SK-N-SH (cell line): ENCODE measurements at regions not wholly inside any gene's neighbourhood (a gene's known extent, or its start where the extent isn't known, plus 50 kb on each side); places are given as distances from the start of the nearest gene placed in this dataset.

Source experiments
- CTCF ChIA-PET: fragments of 300-600, 350-600 bp; formaldehyde crosslinking; extraction: SDS; loops from one replicate; lab custom pipeline; 2021; lab: Yijun Ruan, JAX
- POLR2A ChIA-PET: fragments of 350-600 bp; sonication (Branson Sonifier 250); formaldehyde crosslinking; extraction: SDS; loops from one replicate; lab custom pipeline; 2020; ENCODE audit warnings: antibody characterized with exemption, inconsistent platforms; lab: Yijun Ruan, JAX
- DNase-seq: peaks from one replicate; pipeline ENCODE4 v3.0.0; 2012
- H2AFZ ChIP-seq: fragments of 200-600 bp; sonication (generic); 2 replicates; pipeline ENCODE4 v1.8.1; 2016; ENCODE audit warnings: antibody characterized with exemption, mild to moderate bottlenecking, low read depth
- H3F3A ChIP-seq: fragments of 200-600 bp; sonication (generic); replicated peaks from 2 replicates; pipeline ENCODE3; 2016; ENCODE audit warnings: antibody characterized with exemption, mild to moderate bottlenecking; ENCODE audit not compliant: insufficient read depth
- H3K27ac ChIP-seq, 2 experiments: fragments of 200-500 bp in 1 of 2; fragments of 200-600 bp in 1 of 2; sonication (Bioruptor generic) in 1 of 2; sonication (generic), shearing (Covaris generic) in 1 of 2; 2 replicates each; pipeline versions ENCODE4 v1.5.1 to v1.6.1; 2014 to 2016; ENCODE audit warnings: low read depth in 2 of 2, inconsistent platforms in 1 of 2, low read length in 1 of 2, mild to moderate bottlenecking in 1 of 2, mixed read lengths in 1 of 2
- H3K27me3 ChIP-seq: fragments of 200-600 bp; sonication (generic), shearing (Covaris generic); 2 replicates; pipeline ENCODE4 v1.6.1; 2016; ENCODE audit warnings: mixed run types; ENCODE audit not compliant: insufficient read depth
- H3K36me3 ChIP-seq, 2 experiments: fragments of 200-500 bp in 1 of 2; fragments of 200-600 bp in 1 of 2; sonication (Bioruptor generic) in 1 of 2; sonication (generic) in 1 of 2; replicated peaks in 1 of 2; 2 replicates each; pipeline versions ENCODE3 to v1.5.1; 2014 to 2016; ENCODE audit warnings: low read length in 1 of 2, mild to moderate bottlenecking in 1 of 2; ENCODE audit not compliant: insufficient read depth in 2 of 2, control insufficient read depth in 1 of 2
- H3K4me1 ChIP-seq, 2 experiments: fragments of 200-500 bp in 1 of 2; fragments of 200-600 bp in 1 of 2; sonication (Bioruptor generic) in 1 of 2; sonication (generic), shearing (Covaris generic) in 1 of 2; 2 replicates each; pipeline versions ENCODE4 v1.5.1 to v1.6.1; 2014 to 2016; ENCODE audit warnings: low read depth in 1 of 2, low read length in 1 of 2, mixed run types in 1 of 2; ENCODE audit not compliant: insufficient read depth in 2 of 2, control insufficient read depth in 1 of 2
- H3K4me2 ChIP-seq: fragments of 200-600 bp; sonication (generic), shearing (Covaris generic); 2 replicates; pipeline ENCODE4 v1.6.1; 2017; ENCODE audit warnings: mixed run types
- H3K4me3 ChIP-seq, 2 experiments: fragments of 200-500 bp in 1 of 2; fragments of 200-600 bp in 1 of 2; sonication (Bioruptor generic) in 1 of 2; sonication (generic), shearing (Covaris generic) in 1 of 2; 2 replicates each; pipeline versions ENCODE4 v1.5.1 to v1.8.1; 2014 to 2016; ENCODE audit warnings: low read depth in 2 of 2, inconsistent platforms in 1 of 2, low read length in 1 of 2, mild to moderate bottlenecking in 1 of 2, mixed read lengths in 1 of 2, moderate library complexity in 1 of 2
- H3K79me2 ChIP-seq: fragments of 200-600 bp; sonication (generic); 2 replicates; pipeline ENCODE4 v1.8.1; 2017; ENCODE audit warnings: mild to moderate bottlenecking; ENCODE audit not compliant: insufficient read depth
- H3K9ac ChIP-seq: fragments of 200-600 bp; sonication (generic); 2 replicates; pipeline ENCODE4 v1.6.1; 2017; ENCODE audit warnings: mixed run types
- H3K9me2 ChIP-seq: fragments of 200-600 bp; sonication (generic); 2 replicates; pipeline ENCODE4 v1.6.1; 2017; ENCODE audit warnings: mixed run types
- H3K9me3 ChIP-seq: fragments of 200-600 bp; sonication (generic); 2 replicates; pipeline ENCODE4 v1.6.1; 2017; ENCODE audit warnings: mixed run types, mild to moderate bottlenecking, moderate library complexity
- H4K20me1 ChIP-seq: fragments of 200-600 bp; sonication (generic); 2 replicates; pipeline ENCODE4 v1.6.1; 2017; ENCODE audit warnings: mild to moderate bottlenecking, mixed run types; ENCODE audit not compliant: insufficient read depth
- ELF1 ChIP-seq: IDR thresholded peaks from 2 replicates; pipeline ENCODE4 v1.4.0; 2012
- FOSL2 ChIP-seq: IDR thresholded peaks from 2 replicates; pipeline ENCODE4 v1.4.0; 2012; ENCODE audit warnings: low read depth, mild to moderate bottlenecking, moderate library complexity, borderline replicate concordance
- FOXJ3 ChIP-seq: sonication (generic); formaldehyde crosslinking; IDR thresholded peaks from 2 replicates; pipeline ENCODE4 v1.5.1; 2020; ENCODE audit warnings: mild to moderate bottlenecking, missing genetic modification reagents
- FOXM1 ChIP-seq: IDR thresholded peaks from 2 replicates; pipeline ENCODE4 v1.4.0; 2012; ENCODE audit warnings: low read depth, mild to moderate bottlenecking
- GATA2 ChIP-seq: sonication (generic); formaldehyde crosslinking; IDR thresholded peaks from 2 replicates; pipeline ENCODE4 v1.5.0; 2020; ENCODE audit warnings: mild to moderate bottlenecking, missing genetic modification reagents
- JUND ChIP-seq: IDR thresholded peaks from 2 replicates; pipeline ENCODE4 v1.4.0; 2012
- MXI1 ChIP-seq: IDR thresholded peaks from 2 replicates; pipeline ENCODE4 v1.6.1; 2012; ENCODE audit warnings: mild to moderate bottlenecking, low read depth, low read length, improper control_type of control experiment
- NFIC ChIP-seq: IDR thresholded peaks from 2 replicates; pipeline ENCODE4 v1.4.0; 2012; ENCODE audit warnings: borderline replicate concordance
- RAD21 ChIP-seq: IDR thresholded peaks from 2 replicates; pipeline ENCODE4 v1.6.1; 2012; ENCODE audit warnings: mild to moderate bottlenecking, low read length
- RFX5 ChIP-seq: IDR thresholded peaks from 2 replicates; pipeline ENCODE4 v1.6.1; 2012; ENCODE audit warnings: mild to moderate bottlenecking, improper control_type of control experiment, low read length
- TAF1 ChIP-seq: IDR thresholded peaks from 2 replicates; pipeline ENCODE4 v1.6.1; 2012; ENCODE audit warnings: low read depth, mild to moderate bottlenecking, low read length, moderate library complexity, borderline replicate concordance
- TEAD4 ChIP-seq: IDR thresholded peaks from 2 replicates; pipeline ENCODE4 v1.4.0; 2012; ENCODE audit warnings: mild to moderate bottlenecking, borderline replicate concordance; ENCODE audit not compliant: insufficient read depth
- ZBTB33 ChIP-seq: IDR thresholded peaks from 2 replicates; pipeline ENCODE4 v1.4.0; 2012; ENCODE audit warnings: low read depth, borderline replicate concordance
- WGBS: methylation state at CpG from one replicate; pipeline ENCODE4 v1.1.6; 2017; ENCODE audit warnings: low lambda C conversion rate; 5-methylcytosine and 5-hydroxymethylcytosine counted together
- TF ChIP-seq, protein P1 (sequence below): fragments of 150-350 bp; IDR thresholded peaks from 2 replicates; pipeline ENCODE4 v1.6.1; 2016; ENCODE audit warnings: mild to moderate bottlenecking, low read depth, low read length
- TF ChIP-seq, protein P2 (sequence below): IDR thresholded peaks from 2 replicates; pipeline ENCODE4 v1.4.0; 2012; ENCODE audit warnings: low read depth

DNA sequence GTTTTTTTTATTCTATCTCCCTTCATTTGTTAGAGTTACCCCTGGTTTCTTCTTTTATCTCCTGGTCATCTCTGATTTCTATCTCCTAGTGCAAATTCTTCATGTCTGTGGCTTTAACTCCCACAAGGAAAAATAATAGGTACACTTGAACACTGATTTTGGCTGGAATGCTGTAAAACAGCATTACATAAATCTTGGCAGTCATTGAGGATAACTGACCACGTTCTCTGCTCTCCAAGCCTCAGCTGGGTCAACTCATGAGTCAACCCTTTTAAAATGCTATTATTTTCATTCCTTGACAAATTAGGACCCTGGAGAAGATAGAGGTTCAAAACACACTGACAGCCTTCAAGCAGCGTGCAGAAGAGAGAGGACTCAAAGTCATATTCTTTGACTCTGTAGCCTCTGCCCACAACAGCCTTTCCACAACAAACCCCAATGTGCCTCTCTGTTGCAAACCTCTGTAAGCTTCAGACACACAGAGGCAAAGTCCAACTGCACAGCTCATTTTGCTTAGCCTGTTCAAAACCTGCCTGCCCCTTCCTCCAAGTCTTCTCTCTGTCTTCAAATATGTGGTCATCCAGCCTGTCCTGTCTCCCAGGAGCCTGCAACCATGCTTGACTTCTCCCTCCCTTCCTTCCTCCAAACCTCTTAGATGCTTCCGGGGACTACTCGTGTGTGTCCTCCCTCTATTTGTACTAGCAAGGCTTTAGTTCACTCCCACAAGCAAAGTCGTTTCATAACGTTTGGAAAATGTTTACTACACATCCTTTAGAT lies 398.4 kb downstream of the MED10 start (continued):
- TF ChIP-seq TEAD4, result no peak

DNA sequence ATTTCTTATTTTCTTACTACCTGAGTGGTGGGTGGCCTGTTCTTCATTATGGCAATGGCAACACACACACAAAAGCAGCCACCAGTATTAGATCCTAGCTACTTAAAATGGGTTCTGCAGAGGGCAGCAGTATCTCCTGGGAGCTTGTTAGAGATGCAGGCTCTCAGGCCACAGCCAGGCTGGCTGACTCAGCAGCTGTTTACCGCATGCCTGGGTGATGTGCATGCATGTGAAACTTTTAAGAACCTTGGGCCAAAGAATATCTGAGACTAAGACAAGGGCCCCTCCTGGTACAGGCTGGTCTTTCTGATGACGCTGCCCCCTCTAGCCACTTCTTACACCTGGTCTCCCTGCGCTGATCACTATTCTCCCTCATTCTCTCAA lies 399.0 kb downstream of the MED10 start:
- no peak overlapping the region for H2AFZ ChIP-seq
- no peaks in the 10 kb centered on the region for H3K27me3 ChIP-seq
- no peak overlapping the region for H3K9ac ChIP-seq
- H3K9me2 ChIP-seq, result no peaks in the 10 kb centered on the region
- H3K4me1 ChIP-seq, result peaks cover 0 to 5% of the 10 kb centered on the region in 2 experiments; a peak in 1 of 4 replicates
- DNase-seq, result no peak
- no peaks in the 10 kb centered on the region for H3K36me3 ChIP-seq
- POLR2A ChIA-PET, result no interaction called here
- no peak overlapping the region for H3K4me3 ChIP-seq
- no peaks in the 10 kb centered on the region for H3K79me2 ChIP-seq
- TF ChIP-seq RAD21 (peak; percentile 33), ZBTB33 (no peak), FOXM1 (no peak), FOXJ3 (CRISPR knock-in tag) (no peak)
- TF ChIP-seq, protein P1, sequence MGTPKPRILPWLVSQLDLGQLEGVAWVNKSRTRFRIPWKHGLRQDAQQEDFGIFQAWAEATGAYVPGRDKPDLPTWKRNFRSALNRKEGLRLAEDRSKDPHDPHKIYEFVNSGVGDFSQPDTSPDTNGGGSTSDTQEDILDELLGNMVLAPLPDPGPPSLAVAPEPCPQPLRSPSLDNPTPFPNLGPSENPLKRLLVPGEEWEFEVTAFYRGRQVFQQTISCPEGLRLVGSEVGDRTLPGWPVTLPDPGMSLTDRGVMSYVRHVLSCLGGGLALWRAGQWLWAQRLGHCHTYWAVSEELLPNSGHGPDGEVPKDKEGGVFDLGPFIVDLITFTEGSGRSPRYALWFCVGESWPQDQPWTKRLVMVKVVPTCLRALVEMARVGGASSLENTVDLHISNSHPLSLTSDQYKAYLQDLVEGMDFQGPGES, result no peak
- TF ChIP-seq, protein P2, sequence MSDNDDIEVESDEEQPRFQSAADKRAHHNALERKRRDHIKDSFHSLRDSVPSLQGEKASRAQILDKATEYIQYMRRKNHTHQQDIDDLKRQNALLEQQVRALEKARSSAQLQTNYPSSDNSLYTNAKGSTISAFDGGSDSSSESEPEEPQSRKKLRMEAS, result no peak
- TF ChIP-seq, all 33 proteins: peak for 1
- Histone ChIP-seq H3F3A (no peaks in the 10 kb centered on the region), H4K20me1 (no peaks in the 10 kb centered on the region), H3K27ac (peak overlapping the region in 1 of 2 experiments; percentile 16; a peak in 1 of 4 replicates), H3K9me3 (no peaks in the 10 kb centered on the region), H3K4me2 (no peak overlapping the region)
- 20% methylated on average over 3 of the region's 3 CpGs for WGBS
- CTCF ChIA-PET, result interaction anchor here (0.7 to 1.0 kb wide), 2 partner anchors 246 to 482 kb away, joined by 3 read pairs; no protein-coding TSS in a partner anchor

DNA sequence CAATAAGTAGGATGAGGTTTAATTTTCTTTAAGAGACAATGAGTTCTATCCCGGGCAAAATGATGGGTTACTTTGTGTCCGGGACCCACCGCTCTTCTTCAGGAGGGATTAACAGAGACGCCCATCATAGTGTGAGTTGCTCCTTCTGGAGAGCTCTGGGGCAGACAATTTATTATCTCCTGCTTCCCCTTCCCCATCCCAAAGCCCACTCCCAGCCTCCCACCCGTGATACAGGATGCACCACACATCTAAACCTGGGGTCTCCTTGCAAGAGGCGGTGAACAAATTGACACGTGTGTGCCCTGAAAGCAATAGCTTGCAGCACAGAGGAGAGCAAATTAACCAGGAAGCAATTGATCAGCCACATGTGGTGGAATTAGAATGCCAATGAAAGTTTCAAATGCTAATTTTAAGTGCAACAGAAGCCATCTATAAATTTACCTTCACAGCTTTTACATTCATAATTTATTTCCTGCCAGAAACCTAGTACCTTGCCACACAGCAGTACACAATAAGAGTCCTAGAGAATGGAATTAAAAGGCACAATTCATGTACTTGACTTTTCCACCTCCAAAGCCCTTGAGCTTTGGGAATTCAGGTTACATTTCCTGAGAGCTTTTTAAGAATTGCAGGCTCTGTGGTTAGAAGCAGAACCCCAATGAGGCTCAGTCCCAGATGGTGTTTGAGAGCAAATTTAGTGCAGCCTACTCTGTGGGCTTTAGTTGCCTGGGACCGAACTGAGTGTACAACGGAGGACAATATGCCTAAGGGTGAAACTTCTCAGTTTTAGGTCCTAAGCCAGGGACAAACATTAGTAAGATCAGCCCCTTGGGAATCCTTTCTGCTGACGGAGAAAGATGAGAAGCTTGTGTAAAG lies 399.6 kb downstream of the MED10 start:
- CTCF ChIA-PET, result interaction anchor here (0.7 to 1.0 kb wide), 2 partner anchors 245 to 481 kb away, joined by 3 read pairs; no protein-coding TSS in a partner anchor
- H4K20me1 ChIP-seq, result no peaks in the 10 kb centered on the region
- TF ChIP-seq ELF1 (no peak), TAF1 (no peak), GATA2 (CRISPR knock-in tag) (no peak), NFIC (no peak), JUND (no peak), RFX5 (no peak), FOSL2 (no peak), MXI1 (no peak)
- TF ChIP-seq, protein P2, result no peak

More for the DNA sequence above, 399.6 kb downstream of the MED10 start:
- Histone ChIP-seq H3K4me1 (peaks cover 0 to 5% of the 10 kb centered on the region in 2 experiments; a peak in 1 of 4 replicates), H3K9me2 (no peaks in the 10 kb centered on the region), H3K27me3 (no peaks in the 10 kb centered on the region), H3K79me2 (no peaks in the 10 kb centered on the region), H3K27ac (no peak overlapping the region; a peak in 1 of 4 replicates), H3F3A (no peaks in the 10 kb centered on the region), H3K9ac (no peak overlapping the region), H3K4me3 (no peak overlapping the region), H3K4me2 (no peak overlapping the region), H3K36me3 (no peaks in the 10 kb centered on the region), H3K9me3 (no peaks in the 10 kb centered on the region), H2AFZ (no peak overlapping the region)
- POLR2A ChIA-PET, result no interaction called here
- DNase-seq, result no peak
- WGBS, result 37% methylated on average over 10 of the region's 10 CpGs
